NCI-H2227 (cell line): ENCODE measurements at regions not wholly inside any gene's neighbourhood (a gene's known extent, or its start where the extent isn't known, plus 50 kb on each side); places are given as distances from the start of the nearest gene placed in this dataset.
"Not testable (repeated sequence)": the region's sequence is repeated elsewhere in the genome, so short reads cannot be mapped to it uniquely, and the experiment has no call there.

ENCODE experiments used
- DNase-seq: peaks from one replicate; lab custom pipeline; 2025; ENCODE audit not compliant: unreplicated experiment; lab: John Stamatoyannopoulos, UW

- DNase-seq = no peak
Measured at GRCh38 chr4:126616795-126617194, 1016.0 kb upstream of the INTU start.

GRCh38 chr4:126627255-126627654 is 1005.5 kb upstream of the INTU start:
- DNase-seq = no peak

- no peak for DNase-seq
Measured at GRCh38 chr4:126628933-126629332, 1003.8 kb upstream of the INTU start.

- no peak for DNase-seq
Measured at GRCh38 chr4:126630230-126630629, 1002.5 kb upstream of the INTU start.

GRCh38 chr4:126633306-126633705 is 999.5 kb upstream of the INTU start:
- no peak for DNase-seq

GRCh38 chr4:126637706-126638105 is 995.1 kb upstream of the INTU start:
- DNase-seq = no peak

- DNase-seq = no peak
Measured at GRCh38 chr4:126647320-126647719, 985.4 kb upstream of the INTU start.

- DNase-seq = no peak
Measured at GRCh38 chr4:126647756-126648397, 984.9 kb upstream of the INTU start.

GRCh38 chr4:126658411-126658810 is 974.3 kb upstream of the INTU start:
- no peak for DNase-seq

- DNase-seq = no peak
Measured at GRCh38 chr4:126661194-126661593, 971.6 kb upstream of the INTU start.

GRCh38 chr4:126664839-126665238 is 967.9 kb upstream of the INTU start:
- no peak for DNase-seq

- not testable (repeated sequence) for DNase-seq
Measured at GRCh38 chr4:126670038-126670437, 962.7 kb upstream of the INTU start.

- peak; percentile 39 for DNase-seq
Measured at GRCh38 chr4:126678618-126679017, 954.1 kb upstream of the INTU start.

GRCh38 chr4:126679303-126679702 is 953.5 kb upstream of the INTU start:
- DNase-seq = no peak

- DNase-seq = no peak
Measured at GRCh38 chr4:126682250-126682649, 950.5 kb upstream of the INTU start.

GRCh38 chr4:126686491-126686890 is 946.3 kb upstream of the INTU start:
- no peak for DNase-seq

- DNase-seq = no peak
Measured at GRCh38 chr4:126687655-126688358, 945.0 kb upstream of the INTU start.

GRCh38 chr4:126691797-126692196 is 941.0 kb upstream of the INTU start:
- DNase-seq = no peak

- DNase-seq = no peak
Measured at GRCh38 chr4:126697748-126698147, 935.0 kb upstream of the INTU start.

GRCh38 chr4:126698224-126698623 is 934.5 kb upstream of the INTU start:
- DNase-seq = no peak

- no peak for DNase-seq
Measured at GRCh38 chr4:126701756-126702155, 931.0 kb upstream of the INTU start.

- no peak for DNase-seq
Measured at GRCh38 chr4:126702747-126703146, 930.0 kb upstream of the INTU start.

- DNase-seq = no peak
Measured at GRCh38 chr4:126705266-126705665, 927.5 kb upstream of the INTU start.
